Pons (tissue), 1 donor: ENCODE measurements at regions not wholly inside any gene's neighbourhood (a gene's known extent, or its start where the extent isn't known, plus 50 kb on each side); places are given as distances from the start of the nearest gene placed in this dataset.
"Not testable (repeated sequence)": the region's sequence is repeated elsewhere in the genome, so short reads cannot be mapped to it uniquely, and the experiment has no call there.

Experiments
- DNase-seq: peaks from one replicate; pipeline ENCODE4 v3.0.0-alpha.2; 2016; ENCODE audit warnings: low spot score

DNA sequence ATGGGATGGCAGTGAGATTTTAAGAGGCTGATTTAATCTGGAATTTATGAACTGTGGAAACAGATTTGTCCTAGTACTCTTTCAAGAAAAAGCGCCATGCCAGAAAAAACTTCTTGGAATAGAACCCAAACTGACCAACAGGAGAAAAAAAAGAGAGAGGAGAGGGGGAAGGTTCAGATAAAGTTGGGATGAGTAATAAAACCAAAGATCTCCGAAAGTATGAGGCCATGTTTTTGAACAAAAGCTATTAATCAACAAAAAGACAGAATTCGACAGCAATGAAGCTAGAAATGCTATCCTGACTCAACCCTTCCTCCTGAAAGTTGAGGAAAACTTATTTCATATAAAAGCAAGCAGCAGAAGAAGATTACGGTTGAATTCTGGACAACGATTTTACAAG, 135.5 kb downstream of the CEMIP2 start:
- no peak for DNase-seq

DNA sequence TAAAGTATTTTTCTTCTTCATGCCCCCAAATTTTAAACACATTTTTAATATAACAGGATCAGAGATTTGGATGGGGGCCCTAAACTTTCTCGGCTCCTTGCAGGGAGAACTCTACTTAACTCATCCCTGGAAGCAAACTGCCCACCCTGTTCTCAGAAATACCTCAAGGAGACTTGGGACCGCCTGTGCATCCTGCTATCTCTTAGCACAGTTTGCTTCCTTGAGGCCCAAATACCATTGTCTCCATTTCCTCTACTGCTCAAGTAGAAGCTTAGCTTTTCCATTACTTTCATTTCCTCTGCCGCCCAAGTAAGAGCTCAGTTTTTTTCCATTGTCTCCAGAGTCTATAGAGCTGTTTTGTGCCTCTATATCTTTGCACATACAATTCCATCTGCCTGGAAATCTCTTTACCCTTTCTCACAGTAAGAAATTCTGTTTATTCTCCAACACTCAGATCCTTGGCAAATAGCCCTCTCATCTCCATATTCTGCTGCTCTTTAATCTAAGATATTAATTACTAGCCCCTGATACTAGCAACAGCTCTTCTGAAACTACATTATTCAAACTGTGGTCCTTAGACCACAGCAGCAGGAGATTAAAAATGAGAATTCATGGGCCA, 137.8 kb downstream of the CEMIP2 start:
- DNase-seq: no peak

DNA sequence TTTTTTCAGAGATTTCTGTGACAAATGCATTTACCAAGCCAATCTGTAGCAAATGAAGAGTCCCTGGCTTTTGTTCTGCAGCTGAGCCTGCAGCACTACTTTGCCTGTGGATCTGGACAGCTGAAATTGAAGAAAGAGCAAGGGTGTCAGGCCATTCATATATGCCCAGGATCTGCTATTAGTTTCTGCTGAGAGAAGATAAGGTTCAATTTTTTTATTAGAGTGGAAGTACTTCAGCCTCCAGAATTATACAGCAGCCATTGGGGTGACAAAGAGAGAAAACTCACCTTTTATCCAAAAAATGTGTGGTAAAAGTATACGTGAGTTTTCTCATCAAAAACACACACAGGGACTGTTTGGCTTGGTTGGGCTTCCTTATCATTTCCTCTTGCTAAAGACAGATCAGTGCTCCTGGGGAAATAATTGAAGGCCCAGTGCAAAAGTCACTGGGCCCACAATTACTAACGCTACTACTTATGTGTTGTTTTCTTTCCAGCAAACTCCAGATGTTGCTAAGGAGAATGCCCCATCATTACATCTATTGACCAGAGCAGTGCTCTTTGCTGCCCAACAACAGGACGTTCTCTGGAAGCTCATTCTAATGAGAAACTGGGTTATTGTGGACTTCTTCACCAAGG, 138.6 kb downstream of the CEMIP2 start:
- no peak for DNase-seq

DNA sequence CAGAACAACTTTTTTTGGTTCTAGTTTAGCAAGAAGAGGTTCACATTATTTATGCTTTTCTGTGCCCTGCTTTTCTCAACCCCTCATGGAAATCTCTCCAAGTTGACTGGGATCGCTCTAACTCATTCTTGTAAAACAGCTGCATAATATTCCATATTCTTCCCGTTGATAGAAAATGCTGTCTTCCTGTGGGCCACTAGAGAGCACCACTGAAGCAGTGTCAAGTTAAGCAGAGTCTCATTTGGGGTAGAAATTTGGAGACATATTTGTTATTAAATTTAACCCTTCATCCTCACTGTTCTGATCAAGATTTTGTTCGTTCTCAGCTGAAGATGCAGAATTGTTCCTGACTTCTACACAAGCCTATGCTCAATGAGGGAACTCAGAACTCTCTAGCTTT, 140.1 kb downstream of the CEMIP2 start:
- no peak for DNase-seq

DNA sequence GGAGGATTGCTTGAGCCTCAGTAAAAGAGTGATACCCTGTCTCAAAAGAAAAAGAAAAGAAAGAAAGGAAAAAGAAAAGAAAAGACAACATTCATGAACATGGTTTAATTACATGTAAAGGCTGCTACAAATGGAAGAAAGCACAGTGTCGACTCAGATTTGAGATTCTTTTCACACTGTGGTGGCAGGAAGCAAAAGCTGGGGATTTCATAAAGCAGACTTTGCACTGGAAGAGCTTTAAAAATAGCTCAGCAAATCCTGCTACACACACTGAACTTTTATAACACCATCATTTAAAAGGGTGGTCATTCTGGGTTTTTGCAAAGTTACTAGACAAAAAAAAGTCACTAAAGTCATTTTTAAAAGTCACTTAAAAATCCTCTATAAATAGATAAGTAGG, 140.8 kb downstream of the CEMIP2 start:
- no peak for DNase-seq

DNA sequence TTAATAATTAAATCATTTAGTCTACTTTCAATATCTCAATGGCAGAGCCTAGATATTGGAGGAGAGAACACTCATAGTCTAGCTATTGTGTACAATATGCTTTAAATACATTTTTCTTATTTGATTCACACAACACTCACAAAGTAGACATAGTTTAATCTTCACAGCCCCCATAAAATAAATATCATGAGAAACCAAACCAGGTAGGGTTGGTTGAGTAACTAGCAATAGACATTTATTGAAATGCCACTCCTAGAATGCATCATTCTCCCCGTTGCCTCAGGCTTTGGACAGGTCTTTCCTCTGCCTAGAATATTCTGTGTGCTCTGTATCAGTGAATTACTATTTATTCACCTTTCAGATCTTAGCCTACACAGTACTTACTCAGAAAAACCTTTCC, 141.9 kb downstream of the CEMIP2 start:
- no peak for DNase-seq

DNA sequence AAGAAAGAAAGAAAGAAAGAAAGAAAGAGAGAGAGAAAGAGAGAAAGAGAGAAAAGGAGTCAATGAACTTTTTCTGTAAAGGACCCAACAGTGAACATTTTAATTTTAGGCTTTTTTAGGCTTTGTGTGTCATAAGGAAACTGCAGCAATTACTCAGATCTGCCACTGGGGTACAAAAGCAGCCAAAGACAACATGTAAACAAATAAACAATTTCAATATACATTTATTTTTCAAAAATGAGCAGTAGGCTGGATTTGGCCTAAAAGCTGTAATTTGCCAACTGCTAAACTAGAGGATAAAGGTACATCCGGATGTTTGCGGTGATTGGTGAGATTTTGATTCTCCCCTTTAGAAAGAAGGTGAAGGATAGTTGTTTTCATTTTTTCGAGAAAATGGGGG, 143.6 kb downstream of the CEMIP2 start:
- DNase-seq: no peak

DNA sequence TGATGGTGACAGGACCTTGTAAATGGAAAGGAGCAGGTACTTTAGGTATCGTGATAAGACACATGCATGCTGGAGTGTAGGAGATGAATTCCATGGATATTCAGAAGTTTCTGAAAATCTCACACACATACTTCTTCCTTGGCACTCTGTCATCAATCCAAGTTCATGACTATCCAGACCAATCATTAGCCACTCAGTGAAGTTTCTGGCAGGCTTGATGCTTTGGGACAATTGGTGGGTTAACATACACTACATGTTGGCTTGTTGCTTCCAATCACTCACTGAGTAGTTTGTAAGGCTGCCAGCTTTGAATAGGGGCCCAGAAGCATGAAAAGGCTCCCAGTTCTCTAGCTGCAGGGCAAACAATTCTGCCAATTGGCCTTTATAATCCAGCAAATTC, 147.6 kb downstream of the CEMIP2 start:
- DNase-seq: peak; percentile 88

DNA sequence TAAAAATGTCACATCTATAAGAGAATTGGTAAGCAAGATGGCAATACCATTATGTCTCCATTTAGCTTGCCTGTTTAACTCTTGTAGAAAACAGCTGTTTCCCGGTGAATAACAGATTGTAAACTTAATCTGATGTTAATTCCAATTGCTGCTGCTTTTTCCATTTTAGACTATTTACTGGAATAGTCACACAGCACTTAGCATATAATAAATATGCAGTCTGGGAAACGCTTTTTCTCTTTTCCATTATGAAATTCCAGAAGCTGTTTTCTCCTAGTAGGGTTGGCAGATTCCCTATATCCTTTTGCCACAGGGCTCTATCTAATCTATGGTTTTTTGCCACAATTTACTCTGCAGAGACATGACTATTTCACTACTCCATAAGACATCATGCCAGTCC, 148.0 kb downstream of the CEMIP2 start:
- DNase-seq: no peak

DNA sequence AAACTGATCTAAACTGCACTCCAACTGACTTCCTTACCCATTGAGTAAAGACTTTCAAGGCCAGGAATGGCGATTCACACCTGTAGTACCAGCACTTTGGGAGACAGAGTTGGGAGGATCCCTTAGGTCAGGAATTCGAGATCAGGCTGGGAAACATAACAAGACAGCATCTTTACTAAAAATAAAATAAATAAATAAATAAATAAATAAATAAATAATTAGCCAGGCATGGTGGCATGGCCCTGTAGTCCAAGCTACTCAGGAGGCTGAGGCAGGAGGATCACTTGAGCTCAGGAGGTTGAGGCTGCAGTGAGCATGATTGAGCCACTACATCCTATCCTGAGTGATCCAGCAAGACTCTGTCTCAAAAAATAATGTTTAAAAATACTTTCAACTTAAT, 148.4 kb downstream of the CEMIP2 start:
- DNase-seq: no peak

DNA sequence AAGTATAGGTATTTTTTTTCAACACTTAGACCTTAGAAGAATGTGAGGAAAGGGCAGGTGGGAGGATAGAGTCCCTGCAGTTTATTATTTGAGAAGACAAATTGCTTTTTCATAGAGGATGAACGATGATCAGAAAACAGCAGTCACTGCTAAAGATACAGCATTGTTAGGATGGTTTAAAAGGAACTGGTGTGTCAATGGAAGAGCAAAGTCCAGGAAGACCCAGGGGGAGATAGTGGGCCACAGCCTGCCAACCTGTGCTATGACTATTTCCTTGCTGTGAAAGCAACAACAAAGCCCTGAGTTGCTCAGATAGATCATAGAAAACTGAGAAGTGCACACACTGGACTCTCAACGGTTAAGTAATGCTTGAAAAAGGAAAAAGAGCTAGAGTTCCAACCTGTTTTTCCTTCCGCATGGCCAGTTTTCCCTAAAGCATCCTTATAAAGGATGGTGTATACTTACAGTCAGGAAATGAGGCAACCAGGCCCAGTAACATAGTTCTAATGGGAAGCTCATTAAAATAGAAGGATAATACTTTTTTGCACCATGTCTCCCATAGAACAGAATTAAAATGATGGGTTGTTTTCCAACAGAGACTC, 153.8 kb downstream of the CEMIP2 start:
- no peak for DNase-seq

DNA sequence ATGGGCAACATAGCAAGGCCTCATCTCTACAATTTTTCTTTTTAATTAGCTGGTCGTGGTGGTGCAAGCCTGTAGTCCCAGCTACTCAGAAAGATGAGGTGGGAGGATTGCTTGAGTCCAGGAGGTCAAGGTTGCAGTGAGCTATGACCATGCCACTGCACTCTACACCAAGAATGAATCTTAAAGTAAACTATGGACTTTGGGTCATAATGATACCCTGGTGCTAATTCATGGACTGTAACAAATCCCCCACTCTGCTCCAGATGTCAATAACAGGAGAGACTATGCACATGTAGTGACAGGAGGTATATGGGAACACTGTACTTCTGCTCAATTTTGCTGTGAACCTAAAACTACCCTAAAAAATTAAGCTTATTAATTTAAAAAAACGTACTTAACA, 155.4 kb downstream of the CEMIP2 start:
- no peak for DNase-seq

DNA sequence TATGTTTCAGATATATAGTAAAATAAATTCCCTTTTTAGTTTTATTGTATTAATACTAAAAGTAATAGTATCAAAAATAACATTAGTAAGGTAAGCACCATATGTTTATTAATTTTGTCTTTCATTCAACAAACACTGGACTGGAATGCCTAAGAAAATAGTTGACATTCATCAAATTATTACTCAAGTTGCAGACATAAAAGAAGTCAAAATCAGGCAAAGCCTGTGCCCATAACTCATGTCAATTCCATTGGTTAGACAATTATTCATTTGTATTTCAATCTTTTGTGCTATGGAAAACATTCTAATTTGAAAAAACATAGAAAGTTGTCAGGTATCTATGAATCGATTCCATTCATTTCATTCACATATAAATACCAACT, 158.9 kb downstream of the CEMIP2 start:
- no peak for DNase-seq

DNA sequence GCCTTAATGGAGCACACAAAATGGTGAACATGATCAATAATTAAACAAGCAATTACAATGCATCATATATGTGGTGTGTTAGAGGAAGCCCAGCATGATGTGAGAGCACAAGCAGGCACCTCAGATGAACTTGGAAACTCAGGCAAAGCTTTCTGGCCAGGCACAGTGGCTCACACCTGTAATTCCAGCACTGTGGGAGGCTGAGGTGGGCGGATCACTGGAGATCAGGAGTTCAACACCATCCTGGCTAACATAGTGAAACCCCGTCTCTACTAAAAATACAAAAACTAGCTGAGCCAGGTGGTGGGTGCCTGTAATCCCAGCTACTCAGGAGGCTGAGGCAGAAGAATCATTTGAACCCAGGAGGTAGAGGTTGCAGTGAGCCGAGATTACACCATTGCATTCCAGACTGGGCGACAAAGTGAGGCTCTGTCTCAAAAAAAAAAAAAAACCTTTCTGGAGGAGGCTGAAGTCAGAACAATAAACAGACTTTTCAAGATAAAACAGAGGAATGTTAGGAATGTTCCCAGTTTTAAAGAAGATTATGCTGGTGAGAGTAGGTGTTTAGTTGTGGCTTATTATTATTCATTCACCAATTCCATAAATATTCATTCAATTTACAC, 159.4 kb downstream of the CEMIP2 start:
- no peak for DNase-seq

DNA sequence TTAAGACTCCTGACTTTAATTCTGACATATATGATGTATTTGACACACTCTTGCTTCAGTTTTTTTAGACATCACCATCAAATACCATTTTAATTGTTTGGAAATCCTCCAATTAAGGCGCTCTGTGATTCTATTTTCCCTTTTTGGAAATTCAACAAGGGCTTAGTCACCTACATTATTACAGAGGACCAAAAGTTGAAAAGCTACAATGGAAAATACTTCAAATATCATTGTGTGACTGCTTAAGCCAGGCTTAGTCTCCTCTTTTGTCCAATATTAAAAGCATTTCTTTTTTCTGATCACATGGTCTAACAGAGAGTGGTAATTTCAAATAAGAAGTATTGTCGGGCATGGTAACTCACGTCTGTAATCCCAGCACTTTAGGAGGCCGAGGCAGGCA, 160.3 kb downstream of the CEMIP2 start:
- DNase-seq: no peak

DNA sequence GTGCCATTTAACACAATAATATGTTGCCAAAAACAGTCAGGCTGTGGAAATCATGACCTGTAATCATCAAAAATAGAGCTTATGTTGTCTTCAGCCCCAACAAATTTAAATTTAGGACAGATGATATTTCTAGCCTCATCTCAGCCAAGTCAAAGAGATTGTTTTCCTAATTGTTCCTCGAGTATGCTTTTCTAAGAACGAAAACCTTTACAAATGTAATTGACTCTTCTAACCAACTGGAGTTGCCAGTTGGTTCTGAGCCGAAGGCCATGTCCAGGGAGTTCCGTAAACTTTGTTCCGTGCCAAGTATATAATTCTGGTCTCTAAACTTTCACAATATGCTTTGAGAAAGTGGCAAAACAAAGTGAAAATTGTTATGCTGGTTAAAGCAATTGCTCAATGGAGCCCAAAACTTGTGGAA, 160.8 kb downstream of the CEMIP2 start:
- no peak for DNase-seq

DNA sequence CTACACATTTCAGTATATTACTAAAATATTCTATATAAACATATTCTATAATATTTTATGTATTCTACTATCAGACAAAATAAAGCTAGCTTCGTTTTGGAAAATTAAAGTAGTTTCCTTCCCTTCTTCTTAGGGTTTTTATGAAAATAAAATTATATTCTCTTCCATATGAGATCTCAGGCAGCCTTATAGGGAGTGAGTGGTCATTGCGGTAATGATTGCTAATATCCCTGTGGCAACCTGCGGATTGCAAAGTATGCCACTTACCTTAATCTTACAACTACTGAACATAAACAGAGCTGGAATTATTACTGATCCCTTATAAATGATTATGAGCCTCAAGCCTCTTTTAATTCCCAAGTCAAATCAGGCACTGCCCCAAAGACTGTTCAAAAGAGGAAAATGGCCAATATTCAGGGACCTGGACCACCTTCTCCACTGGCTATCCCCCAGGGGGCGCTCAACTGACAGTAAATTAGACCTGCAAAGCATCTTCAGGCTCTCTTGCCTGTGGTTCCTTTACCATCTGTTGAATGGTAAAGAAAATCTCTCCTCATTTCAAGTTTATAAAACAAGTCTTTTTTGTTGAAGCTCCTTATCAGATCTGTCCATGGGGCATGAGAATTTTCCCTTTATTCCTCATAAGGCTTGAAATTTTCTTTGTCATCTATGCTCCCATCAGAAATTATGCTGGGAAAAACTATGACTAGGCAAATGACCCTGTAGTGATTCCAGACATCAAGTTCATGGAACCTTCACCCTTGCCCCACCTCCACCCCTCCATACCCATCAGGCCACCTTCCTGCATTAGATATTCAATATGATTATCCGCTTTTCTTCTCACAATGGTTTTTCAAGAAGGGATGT, 163.9 kb downstream of the CEMIP2 start:
- peak; percentile 77 for DNase-seq

DNA sequence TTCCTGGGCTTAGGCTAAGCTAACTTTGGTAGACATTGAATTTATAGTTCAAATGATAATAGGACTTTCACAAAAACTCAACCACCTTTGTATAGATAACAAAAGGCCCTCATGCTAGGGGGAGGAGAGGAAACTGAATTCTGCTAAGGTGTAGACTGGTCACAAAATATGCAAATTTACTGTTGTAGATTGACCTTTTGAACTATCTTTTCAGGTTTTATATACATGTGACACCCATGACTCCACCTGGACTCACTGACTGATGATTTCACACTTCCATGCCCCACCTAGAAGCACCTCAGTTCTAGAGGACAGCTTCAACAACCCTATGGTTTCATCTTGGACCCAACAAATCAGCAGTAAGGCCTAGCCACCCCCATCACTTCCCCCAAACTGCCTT, 165.7 kb downstream of the CEMIP2 start:
- DNase-seq: no peak

DNA sequence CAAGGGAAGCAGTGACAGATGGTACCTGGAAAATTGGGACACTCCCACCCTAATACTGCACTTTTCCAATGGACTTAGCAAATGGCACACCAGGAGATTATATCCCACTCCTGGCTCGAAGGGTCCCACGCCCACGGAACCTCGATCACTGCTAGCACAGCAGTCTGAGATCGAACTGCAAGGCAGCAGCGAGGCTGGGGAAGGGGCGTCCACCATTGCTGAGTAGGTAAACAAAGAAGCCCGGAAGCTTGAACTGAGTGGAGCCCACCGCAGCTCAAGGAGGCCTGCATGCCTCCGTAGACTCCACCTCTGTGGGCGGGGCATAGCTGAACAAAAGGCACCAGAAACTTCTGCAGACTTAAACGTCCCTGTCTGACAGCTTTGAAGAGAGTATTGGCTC, 172.6 kb downstream of the CEMIP2 start:
- DNase-seq: not testable (repeated sequence)

DNA sequence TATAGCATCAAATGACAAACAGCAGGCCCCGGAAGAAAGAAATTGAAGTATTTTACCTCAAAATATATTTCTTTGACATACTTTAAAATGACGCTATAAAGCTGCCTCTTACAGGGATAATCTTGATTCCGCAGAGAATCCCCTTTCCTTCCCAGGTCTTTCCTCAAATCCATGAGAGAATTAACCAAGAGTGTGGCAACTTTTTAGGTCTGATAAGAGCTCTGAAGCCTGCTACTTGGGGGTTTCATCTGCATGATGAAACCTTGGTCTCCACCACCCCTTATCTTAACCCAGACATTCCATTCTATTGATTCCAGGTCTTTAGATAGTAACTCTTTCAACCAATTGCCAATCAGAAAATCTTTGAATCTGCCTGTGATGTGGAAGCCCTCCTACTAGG, 173.8 kb downstream of the CEMIP2 start:
- no peak for DNase-seq

DNA sequence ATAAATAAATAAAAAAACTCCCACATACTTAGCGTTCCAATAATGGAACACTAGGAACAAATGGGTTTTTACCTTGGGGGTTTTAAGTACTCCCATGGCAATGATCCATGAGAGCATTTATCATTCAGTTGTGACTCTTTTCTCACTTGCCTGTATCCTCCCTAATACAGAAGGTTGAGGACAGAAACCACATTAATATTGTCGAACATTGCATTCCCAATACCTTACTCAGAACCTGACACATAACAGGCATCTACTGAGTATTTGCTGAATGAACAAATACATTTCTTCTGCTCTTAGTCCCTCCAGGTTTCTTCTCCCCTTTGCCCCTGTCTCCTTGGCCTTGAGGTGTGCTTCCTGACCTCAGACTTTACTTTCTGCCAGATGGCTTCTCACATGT, 175.9 kb downstream of the CEMIP2 start:
- DNase-seq: no peak

DNA sequence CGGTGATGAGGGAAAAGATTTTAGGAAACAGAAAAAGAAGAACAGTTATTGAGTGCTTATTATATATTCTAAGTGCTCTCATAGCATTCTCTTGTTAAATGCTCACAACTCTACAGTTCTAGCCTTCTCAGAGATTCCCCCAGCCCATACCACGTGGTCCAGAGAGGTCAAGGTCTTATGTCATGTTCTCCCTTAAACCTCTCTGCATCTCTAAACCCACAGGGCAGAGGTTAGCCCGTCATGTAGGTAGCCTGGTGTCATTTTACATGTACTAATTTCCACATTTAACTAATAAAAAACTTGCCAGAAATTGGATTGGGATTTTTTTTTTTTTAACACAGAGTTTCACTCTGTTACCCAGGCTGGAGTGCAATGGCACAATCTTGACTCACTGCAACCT, 178.0 kb downstream of the CEMIP2 start:
- no peak for DNase-seq

DNA sequence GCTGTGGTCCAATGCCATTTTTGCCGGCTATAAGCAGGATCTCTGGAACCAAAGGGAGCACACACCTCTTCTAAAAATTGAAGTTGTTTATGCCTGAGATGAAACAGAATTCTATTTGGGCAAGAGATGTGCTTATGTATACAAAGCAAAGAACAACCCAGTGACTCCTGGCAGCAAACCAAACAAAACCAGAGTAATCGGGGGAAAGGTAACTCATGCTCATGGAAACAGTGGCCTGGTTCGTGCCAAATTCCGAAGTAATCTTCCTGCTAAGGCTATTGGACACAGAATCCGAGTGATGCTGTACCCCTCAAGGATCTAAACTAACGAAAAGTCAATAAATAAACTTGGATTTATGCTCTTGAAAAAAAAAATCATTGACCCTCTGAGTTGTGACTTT, 178.7 kb downstream of the CEMIP2 start:
- DNase-seq: no peak
